Smooth muscle cell (in vitro differentiated cells): ENCODE measurements at regions not wholly inside any gene's neighbourhood (a gene's known extent, or its start where the extent isn't known, plus 50 kb on each side); places are given as distances from the start of the nearest gene placed in this dataset.

Source experiments
- DNase-seq: peaks from one replicate; lab custom pipeline; 2025; ENCODE audit not compliant: unreplicated experiment; lab: John Stamatoyannopoulos, UW
- H2AFZ ChIP-seq: fragments of 200-600 bp; sonication (generic); 2 replicates; pipeline ENCODE4 v1.6.0; 2016; ENCODE audit warnings: antibody characterized with exemption, low read depth, mild to moderate bottlenecking
- H3F3A ChIP-seq: fragments of 200-600 bp; sonication (generic); 2 replicates; pipeline ENCODE4 v1.6.0; 2017; ENCODE audit warnings: antibody characterized with exemption, low read depth
- H3K27ac ChIP-seq: fragments of 200-600 bp; sonication (generic); 2 replicates; pipeline ENCODE4 v1.5.1; 2016; ENCODE audit warnings: low read depth, mild to moderate bottlenecking
- H3K27me3 ChIP-seq: fragments of 200-600 bp; sonication (generic); 2 replicates; pipeline ENCODE4 v1.6.1; 2016; ENCODE audit warnings: low read depth, mild to moderate bottlenecking
- H3K36me3 ChIP-seq: fragments of 200-600 bp; sonication (generic); 2 replicates; pipeline ENCODE4 v1.5.1; 2016; ENCODE audit warnings: low read depth
- H3K4me1 ChIP-seq: fragments of 200-600 bp; sonication (generic); 2 replicates; pipeline ENCODE4 v1.5.1; 2016; ENCODE audit warnings: low read depth
- H3K4me2 ChIP-seq: fragments of 200-600 bp; sonication (generic); 2 replicates; pipeline ENCODE4 v1.6.0; 2016; ENCODE audit warnings: mild to moderate bottlenecking
- H3K4me3 ChIP-seq: fragments of 200-600 bp; sonication (generic); 2 replicates; pipeline ENCODE4 v1.5.1; 2016; ENCODE audit warnings: mild to moderate bottlenecking
- H3K79me2 ChIP-seq: fragments of 200-600 bp; sonication (generic); 2 replicates; pipeline ENCODE4 v1.6.0; 2016; ENCODE audit warnings: low read depth, mild to moderate bottlenecking
- H3K9ac ChIP-seq: fragments of 200-600 bp; sonication (generic); 2 replicates; pipeline ENCODE4 v1.6.0; 2016; ENCODE audit warnings: low read depth
- H3K9me3 ChIP-seq: fragments of 200-600 bp; sonication (generic); replicated peaks from 2 replicates; pipeline ENCODE4 v1.5.1; 2016; ENCODE audit warnings: low read depth
- H4K20me1 ChIP-seq: fragments of 200-600 bp; sonication (generic); 2 replicates; pipeline ENCODE4 v1.6.0; 2016; ENCODE audit warnings: low read depth
- CTCF ChIP-seq: fragments of 200-600 bp; sonication (generic); IDR thresholded peaks from 2 replicates; pipeline ENCODE4 v1.5.1; 2017; ENCODE audit warnings: borderline replicate concordance, mild to moderate bottlenecking, antibody characterized with exemption; ENCODE audit not compliant: insufficient read depth, poor library complexity, severe bottlenecking
- WGBS: methylation state at CpG from one replicate; pipeline ENCODE4 v1.1.7; 2016; ENCODE audit warnings: low lambda C conversion rate; 5-methylcytosine and 5-hydroxymethylcytosine counted together

- H3K27ac ChIP-seq: peak overlapping the region; percentile 59
These were observed 230.8 kb upstream of the DDI1 start for GRCh38 chr11:103805688-103806009.

GRCh38 chr11:103806130-103806895 lies 230.1 kb upstream of the DDI1 start:
- TF ChIP-seq CTCF: no peak
- H3K27me3 ChIP-seq: no peaks in the 10 kb centered on the region
- H3K9ac ChIP-seq: no peak overlapping the region
- WGBS: 34% methylated on average over 5 of the region's 5 CpGs
- H3F3A ChIP-seq: no peaks in the 10 kb centered on the region
- no peaks in the 10 kb centered on the region for H3K36me3 ChIP-seq
- no peak for DNase-seq
- H3K27ac ChIP-seq: peak overlapping the region; percentile 59
- H3K9me3 ChIP-seq: no peaks in the 10 kb centered on the region
- H3K4me1 ChIP-seq: peaks cover 7% of the 10 kb centered on the region
- H3K79me2 ChIP-seq: no peaks in the 10 kb centered on the region
- H3K4me2 ChIP-seq: peak overlapping the region; percentile 76
- H3K4me3 ChIP-seq: peak overlapping the region; percentile 5
- no peaks in the 10 kb centered on the region for H4K20me1 ChIP-seq
- H2AFZ ChIP-seq: peak overlapping the region; percentile 11

More at GRCh38 chr11:103805688-103806009, 230.8 kb upstream of the DDI1 start:
- Histone ChIP-seq H2AFZ (peak overlapping the region; percentile 11), H3K36me3 (no peaks in the 10 kb centered on the region), H3F3A (no peaks in the 10 kb centered on the region), H3K79me2 (no peaks in the 10 kb centered on the region), H4K20me1 (no peaks in the 10 kb centered on the region), H3K9ac (peak overlapping the region; percentile 44), H3K4me2 (peak overlapping the region; percentile 76), H3K4me3 (peak overlapping the region; percentile 5), H3K9me3 (no peaks in the 10 kb centered on the region), H3K27me3 (no peaks in the 10 kb centered on the region), H3K4me1 (peaks cover 12% of the 10 kb centered on the region)
- TF ChIP-seq CTCF: no peak
- DNase-seq: no peak

- no peaks in the 10 kb centered on the region for H3K36me3 ChIP-seq
- no peaks in the 10 kb centered on the region for H3K27me3 ChIP-seq
- no peaks in the 10 kb centered on the region for H3K9me3 ChIP-seq
- no peak for TF ChIP-seq CTCF
- peaks cover 7% of the 10 kb centered on the region for H3K4me1 ChIP-seq
- H3K4me3 ChIP-seq: no peak overlapping the region
- no peak overlapping the region for H2AFZ ChIP-seq
- H3K79me2 ChIP-seq: no peaks in the 10 kb centered on the region
- WGBS: 84% methylated on average over 1 of the region's 1 CpG
- peak overlapping the region; percentile 59 for H3K27ac ChIP-seq
- no peak overlapping the region for H3K9ac ChIP-seq
- peak overlapping the region; percentile 33 for H3K4me2 ChIP-seq
- DNase-seq: no peak
- H4K20me1 ChIP-seq: no peaks in the 10 kb centered on the region
- no peaks in the 10 kb centered on the region for H3F3A ChIP-seq
These were observed 228.6 kb upstream of the DDI1 start for GRCh38 chr11:103807806-103808205.

- no peaks in the 10 kb centered on the region for H3K79me2 ChIP-seq
- H3K27me3 ChIP-seq: no peaks in the 10 kb centered on the region
- no peaks in the 10 kb centered on the region for H4K20me1 ChIP-seq
- DNase-seq: no peak
- no peaks in the 10 kb centered on the region for H3F3A ChIP-seq
- H3K36me3 ChIP-seq: no peaks in the 10 kb centered on the region
- no peak overlapping the region for H3K4me3 ChIP-seq
- H3K4me1 ChIP-seq: peaks cover 7% of the 10 kb centered on the region
- 81% methylated on average over 3 of the region's 3 CpGs for WGBS
- peak overlapping the region; percentile 59 for H3K27ac ChIP-seq
- H3K4me2 ChIP-seq: peak overlapping the region; percentile 33
- no peak for TF ChIP-seq CTCF
- no peaks in the 10 kb centered on the region for H3K9me3 ChIP-seq
- no peak overlapping the region for H2AFZ ChIP-seq
- H3K9ac ChIP-seq: no peak overlapping the region
These were observed 228.2 kb upstream of the DDI1 start for GRCh38 chr11:103808252-103808651.
